Large intestine (tissue), 3 donors: ENCODE measurements at regions not wholly inside any gene's neighbourhood (a gene's known extent, or its start where the extent isn't known, plus 50 kb on each side); places are given as distances from the start of the nearest gene placed in this dataset.
A peak's percentile ranks its signal among the peaks of the same experiment; 100 is the strongest.
"Not testable (repeated sequence)": the region's sequence is repeated elsewhere in the genome, so short reads cannot be mapped to it uniquely, and the experiment has no call there.

ENCODE experiments used
- DNase-seq, 2 donors: peaks; one replicate each; pipeline versions ENCODE4 v3.0.0 to v3.0.0-alpha.2; 2013
- H3K27ac ChIP-seq: one replicate; pipeline ENCODE4 v1.5.1; 2013; ENCODE audit warnings: low read length
- H3K27me3 ChIP-seq: 2 replicates; pipeline ENCODE4 v1.6.1; 2013; ENCODE audit warnings: low read length; ENCODE audit not compliant: control insufficient read depth, insufficient read depth
- H3K36me3 ChIP-seq: 2 replicates; pipeline ENCODE4 v1.6.1; 2013; ENCODE audit warnings: low read length; ENCODE audit not compliant: control insufficient read depth, insufficient read depth
- H3K4me1 ChIP-seq: one replicate; pipeline ENCODE4 v1.6.1; 2013; ENCODE audit warnings: low read length; ENCODE audit not compliant: control insufficient read depth, insufficient read depth
- H3K4me3 ChIP-seq: one replicate; pipeline ENCODE4 v1.5.1; 2013; ENCODE audit warnings: low read length
- H3K9me3 ChIP-seq: one replicate; pipeline ENCODE4 v1.6.1; 2013; ENCODE audit warnings: mild to moderate bottlenecking, low read depth, low read length, moderate library complexity; ENCODE audit not compliant: control insufficient read depth
- WGBS: methylation state at CpG from one replicate; pipeline ENCODE4 v1.1.5; 2013; ENCODE audit warnings: low lambda C conversion rate; ENCODE audit not compliant: insufficient coverage; 5-methylcytosine and 5-hydroxymethylcytosine counted together

- no CpG with 5 or more reads among the region's 10 CpGs for WGBS
- H3K9me3 ChIP-seq, H3K27me3 ChIP-seq, H3K4me3 ChIP-seq, H3K27ac ChIP-seq, H3K4me1 ChIP-seq, DNase-seq, H3K36me3 ChIP-seq: not testable (repeated sequence)
These were observed 179.2 kb upstream of the PLGLB2 start for GRCh38 chr2:87568554-87569278.

GRCh38 chr2:87569689-87570397 is 178.0 kb upstream of the PLGLB2 start:
- no CpG with 5 or more reads among the region's 11 CpGs for whole genome bisulfite sequencing
- not testable (repeated sequence) for H3K4me1 ChIP-seq, H3K27me3 ChIP-seq, DNase-seq, H3K9me3 ChIP-seq, H3K27ac ChIP-seq, H3K4me3 ChIP-seq, H3K36me3 ChIP-seq

GRCh38 chr2:87571889-87572465 is 175.9 kb upstream of the PLGLB2 start:
- WGBS: no CpG with 5 or more reads among the region's 8 CpGs
- not testable (repeated sequence) for H3K4me1 ChIP-seq

GRCh38 chr2:87572906-87573305 is 175.0 kb upstream of the PLGLB2 start:
- H3K4me1 ChIP-seq, H3K27ac ChIP-seq, DNase-seq, H3K9me3 ChIP-seq, H3K27me3 ChIP-seq, H3K4me3 ChIP-seq, H3K36me3 ChIP-seq: not testable (repeated sequence)
- no CpG with 5 or more reads among the region's 12 CpGs for WGBS

More at GRCh38 chr2:87571889-87572465, 175.9 kb upstream of the PLGLB2 start:
- H3K27ac ChIP-seq, H3K36me3 ChIP-seq, DNase-seq, H3K4me3 ChIP-seq, H3K9me3 ChIP-seq, H3K27me3 ChIP-seq: not testable (repeated sequence)

GRCh38 chr2:87573386-87574192 is 174.3 kb upstream of the PLGLB2 start:
- not testable (repeated sequence) for H3K4me1 ChIP-seq, H3K36me3 ChIP-seq, H3K27me3 ChIP-seq, H3K27ac ChIP-seq, H3K4me3 ChIP-seq, H3K9me3 ChIP-seq
- no CpG with 5 or more reads among the region's 14 CpGs for WGBS
- peak in 1 of 2 donors; percentile 41 for DNase-seq

GRCh38 chr2:87574193-87575119 is 173.4 kb upstream of the PLGLB2 start:
- WGBS: no CpG with 5 or more reads among the region's 10 CpGs
- H3K9me3 ChIP-seq, H3K4me3 ChIP-seq, H3K27ac ChIP-seq, DNase-seq, H3K27me3 ChIP-seq, H3K4me1 ChIP-seq, H3K36me3 ChIP-seq: not testable (repeated sequence)

GRCh38 chr2:87575138-87575537 is 172.7 kb upstream of the PLGLB2 start:
- H3K9me3 ChIP-seq, H3K4me3 ChIP-seq, H3K27me3 ChIP-seq, DNase-seq, H3K4me1 ChIP-seq, H3K27ac ChIP-seq, H3K36me3 ChIP-seq: not testable (repeated sequence)
- no CpG with 5 or more reads among the region's 5 CpGs for WGBS

- H3K36me3 ChIP-seq: not testable (repeated sequence)
- no CpG with 5 or more reads among the region's 2 CpGs for WGBS
These were observed 170.5 kb upstream of the PLGLB2 start for GRCh38 chr2:87577358-87577757.

GRCh38 chr2:87582152-87582551 is 165.7 kb upstream of the PLGLB2 start:
- not testable (repeated sequence) for H3K9me3 ChIP-seq, H3K4me1 ChIP-seq, DNase-seq, H3K36me3 ChIP-seq, H3K27ac ChIP-seq, H3K27me3 ChIP-seq, H3K4me3 ChIP-seq
- WGBS: no CpG with 5 or more reads among the region's 4 CpGs

More at GRCh38 chr2:87577358-87577757, 170.5 kb upstream of the PLGLB2 start:
- H3K4me3 ChIP-seq, DNase-seq, H3K27ac ChIP-seq, H3K4me1 ChIP-seq, H3K9me3 ChIP-seq, H3K27me3 ChIP-seq: not testable (repeated sequence)
